Choroid plexus epithelial cell (primary cell): ENCODE measurements at regions not wholly inside any gene's neighbourhood (a gene's known extent, or its start where the extent isn't known, plus 50 kb on each side); places are given as distances from the start of the nearest gene placed in this dataset.

Experiments used
- DNase-seq: peaks from one replicate; pipeline ENCODE4 v3.0.0-alpha.2; 2010; ENCODE audit warnings: low read depth
- H3K4me3 ChIP-seq: 2 replicates; pipeline ENCODE4 v1.5.1; 2011; ENCODE audit warnings: low read depth, mild to moderate bottlenecking, control low read depth, low read length, moderate library complexity
- CTCF ChIP-seq: conservative IDR thresholded peaks from 2 replicates; pipeline ENCODE4 v1.5.1; 2011; ENCODE audit warnings: low read depth, mild to moderate bottlenecking, control low read depth, inconsistent platforms, low read length, moderate library complexity

DNA sequence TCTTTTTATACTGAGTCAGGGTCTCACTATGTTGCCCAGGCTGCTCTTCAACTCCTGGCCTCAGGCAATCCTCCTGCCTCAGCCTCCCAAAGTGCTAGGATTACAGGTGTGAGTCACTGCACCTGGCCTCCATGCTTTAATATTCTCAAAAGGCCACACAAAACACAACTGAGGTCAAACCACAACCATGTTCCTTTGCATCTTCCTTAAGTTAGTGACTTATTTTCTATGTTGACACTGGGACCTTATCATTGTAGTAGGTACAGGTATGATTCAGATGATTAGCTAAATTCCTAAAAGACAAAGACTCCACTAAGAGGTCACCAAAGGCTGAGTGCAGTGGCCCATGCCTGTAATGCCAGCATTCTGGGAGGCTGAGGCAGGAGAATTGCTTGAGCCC lies 131.9 kb upstream of the ATP1B1 start:
- TF ChIP-seq CTCF: no peak
- DNase-seq: no peak
- H3K4me3 ChIP-seq: no peak overlapping the region

DNA sequence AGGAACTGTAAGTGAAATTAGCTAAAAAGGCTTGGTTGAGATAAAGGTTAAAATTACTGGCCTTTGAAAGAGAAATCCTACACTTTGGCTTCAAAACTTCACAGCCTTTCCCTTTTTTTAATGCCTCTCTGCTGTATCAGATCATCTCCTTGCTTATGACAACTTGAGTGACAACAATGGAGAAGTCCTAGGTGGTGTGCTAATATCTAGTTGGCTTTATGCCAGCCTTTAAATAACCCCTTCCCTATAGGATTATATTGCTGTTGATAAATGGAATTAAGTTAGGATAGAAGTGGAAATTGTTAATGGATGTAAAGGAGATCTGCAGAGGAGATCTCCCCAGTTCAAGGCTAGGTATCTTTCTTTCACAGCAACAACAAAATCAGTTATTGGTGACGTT lies 130.2 kb upstream of the ATP1B1 start:
- no peak for TF ChIP-seq CTCF
- no peak for DNase-seq
- H3K4me3 ChIP-seq: no peak overlapping the region

DNA sequence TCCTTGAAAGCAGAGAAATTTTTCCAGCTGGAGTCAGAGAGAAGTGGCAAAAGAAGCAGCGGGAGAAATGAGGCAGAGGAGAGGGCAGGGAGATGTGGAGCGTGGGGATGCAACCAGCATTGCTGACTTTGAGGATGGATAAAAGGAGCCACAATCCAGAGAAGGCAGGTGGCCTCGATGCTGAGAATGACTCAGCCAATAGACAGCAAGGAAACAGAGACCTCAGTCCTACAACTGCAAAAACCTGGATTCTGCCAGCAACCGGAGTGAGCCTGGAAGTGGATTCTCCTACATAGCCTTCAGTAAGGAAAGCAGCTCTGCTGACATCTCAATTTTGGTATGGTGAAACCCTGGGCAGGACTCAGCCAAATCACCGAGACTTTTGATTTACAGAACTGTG lies 128.9 kb upstream of the ATP1B1 start:
- H3K4me3 ChIP-seq: no peak overlapping the region
- no peak for TF ChIP-seq CTCF
- DNase-seq: no peak

DNA sequence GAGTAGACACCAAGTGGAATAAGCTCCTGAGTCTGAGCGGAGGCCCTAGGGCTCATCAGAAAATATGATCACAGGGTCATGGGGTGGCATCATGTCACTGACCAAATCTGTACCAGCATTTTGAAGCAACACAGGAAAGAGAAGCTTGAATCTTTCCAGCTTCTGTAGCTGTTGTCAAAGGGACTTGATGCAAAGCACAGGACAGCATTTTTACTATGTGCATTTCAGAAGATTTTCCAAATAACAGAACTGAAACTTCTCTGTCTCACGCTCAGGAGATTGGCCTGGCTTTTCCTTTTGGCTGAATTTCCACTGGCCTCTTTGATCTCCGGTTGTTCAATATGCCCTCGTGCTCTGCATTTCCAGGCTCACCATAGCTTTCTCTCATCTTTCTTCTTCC lies 127.2 kb upstream of the ATP1B1 start:
- TF ChIP-seq CTCF: no peak
- H3K4me3 ChIP-seq: no peak overlapping the region
- no peak for DNase-seq

- DNase-seq: no peak
- no peak overlapping the region for H3K4me3 ChIP-seq
- no peak for TF ChIP-seq CTCF
Measured at GRCh38 chr1:168980180-168980579, 126.3 kb upstream of the ATP1B1 start.

- no peak for DNase-seq
- no peak overlapping the region for H3K4me3 ChIP-seq
- TF ChIP-seq CTCF: no peak
Measured at GRCh38 chr1:168980656-168981055, 125.8 kb upstream of the ATP1B1 start.

GRCh38 chr1:168982778-168983177 lies 123.7 kb upstream of the ATP1B1 start:
- DNase-seq: no peak
- no peak for TF ChIP-seq CTCF
- no peak overlapping the region for H3K4me3 ChIP-seq
